Epithelial cell of proximal tubule (primary cell): ENCODE measurements at regions not wholly inside any gene's neighbourhood (a gene's known extent, or its start where the extent isn't known, plus 50 kb on each side); places are given as distances from the start of the nearest gene placed in this dataset.
"Not testable (repeated sequence)": the region's sequence is repeated elsewhere in the genome, so short reads cannot be mapped to it uniquely, and the experiment has no call there.

Experiments used
- DNase-seq: peaks from one replicate; pipeline ENCODE4 v3.0.0-alpha.2; 2011; ENCODE audit warnings: low read depth
- H3K4me3 ChIP-seq: 2 replicates; pipeline ENCODE4 v1.5.1; 2011; ENCODE audit warnings: low read depth, mild to moderate bottlenecking, low read length
- TF ChIP-seq, protein P1 (sequence below): conservative IDR thresholded peaks from 2 replicates; pipeline ENCODE4 v1.5.1; 2012; ENCODE audit warnings: low read depth, mild to moderate bottlenecking, low read length

DNA sequence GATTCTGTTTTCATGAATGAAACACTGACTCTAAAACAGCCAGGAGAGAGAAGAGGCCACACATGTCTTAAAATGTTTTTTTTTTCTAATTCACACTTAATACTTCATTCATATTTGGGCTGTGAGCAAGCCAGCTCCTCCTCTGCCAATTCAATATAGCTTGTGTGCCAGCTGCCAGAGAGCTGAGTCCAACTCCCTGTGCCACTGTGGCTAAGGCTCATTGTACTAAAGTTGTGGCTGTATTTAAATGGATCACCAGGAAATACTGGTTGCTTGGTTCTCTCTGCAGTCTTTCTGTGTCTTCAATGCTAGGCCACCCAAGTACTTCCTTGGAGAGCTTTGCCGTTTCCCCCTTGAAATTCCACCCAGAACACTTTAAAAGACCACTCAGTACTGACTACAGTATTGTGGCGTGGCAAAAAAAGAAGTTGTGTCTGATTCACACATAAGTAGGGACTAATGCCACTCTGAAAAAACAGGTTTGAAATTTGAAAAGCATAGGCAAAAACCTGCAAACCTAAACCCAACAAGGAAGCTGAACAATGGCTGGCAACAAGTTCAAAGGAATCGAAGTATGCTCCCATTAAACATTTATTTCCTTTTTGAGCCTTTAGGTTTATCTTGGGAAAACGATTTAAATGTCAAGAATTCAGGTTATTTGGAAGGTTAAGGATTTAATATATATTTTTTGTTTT lies 524.7 kb downstream of the DIPK2A start:
- no peak for DNase-seq
- TF ChIP-seq, protein P1, sequence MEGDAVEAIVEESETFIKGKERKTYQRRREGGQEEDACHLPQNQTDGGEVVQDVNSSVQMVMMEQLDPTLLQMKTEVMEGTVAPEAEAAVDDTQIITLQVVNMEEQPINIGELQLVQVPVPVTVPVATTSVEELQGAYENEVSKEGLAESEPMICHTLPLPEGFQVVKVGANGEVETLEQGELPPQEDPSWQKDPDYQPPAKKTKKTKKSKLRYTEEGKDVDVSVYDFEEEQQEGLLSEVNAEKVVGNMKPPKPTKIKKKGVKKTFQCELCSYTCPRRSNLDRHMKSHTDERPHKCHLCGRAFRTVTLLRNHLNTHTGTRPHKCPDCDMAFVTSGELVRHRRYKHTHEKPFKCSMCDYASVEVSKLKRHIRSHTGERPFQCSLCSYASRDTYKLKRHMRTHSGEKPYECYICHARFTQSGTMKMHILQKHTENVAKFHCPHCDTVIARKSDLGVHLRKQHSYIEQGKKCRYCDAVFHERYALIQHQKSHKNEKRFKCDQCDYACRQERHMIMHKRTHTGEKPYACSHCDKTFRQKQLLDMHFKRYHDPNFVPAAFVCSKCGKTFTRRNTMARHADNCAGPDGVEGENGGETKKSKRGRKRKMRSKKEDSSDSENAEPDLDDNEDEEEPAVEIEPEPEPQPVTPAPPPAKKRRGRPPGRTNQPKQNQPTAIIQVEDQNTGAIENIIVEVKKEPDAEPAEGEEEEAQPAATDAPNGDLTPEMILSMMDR, result no peak
- H3K4me3 ChIP-seq, result no peak overlapping the region

DNA sequence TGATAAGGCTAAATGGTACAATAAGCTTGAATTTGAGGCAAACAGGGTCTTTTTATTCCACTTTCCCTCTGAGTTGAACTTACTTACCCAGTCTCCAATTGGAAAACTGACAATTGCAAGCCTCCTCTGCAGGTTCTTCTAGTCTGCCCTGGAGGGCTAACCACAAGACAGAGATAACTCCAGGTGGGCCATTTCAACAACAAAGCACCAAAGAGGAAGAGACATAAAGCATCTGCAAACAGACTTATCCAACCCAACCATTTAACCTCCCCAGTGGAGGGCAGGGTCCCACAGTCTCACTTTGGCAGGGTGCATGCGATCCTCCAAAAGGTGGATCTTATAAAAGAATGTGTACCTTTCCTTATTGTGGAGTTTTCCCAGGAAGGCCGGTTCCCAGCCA lies 525.8 kb downstream of the DIPK2A start:
- TF ChIP-seq, protein P1, result no peak
- no peak for DNase-seq

DNA sequence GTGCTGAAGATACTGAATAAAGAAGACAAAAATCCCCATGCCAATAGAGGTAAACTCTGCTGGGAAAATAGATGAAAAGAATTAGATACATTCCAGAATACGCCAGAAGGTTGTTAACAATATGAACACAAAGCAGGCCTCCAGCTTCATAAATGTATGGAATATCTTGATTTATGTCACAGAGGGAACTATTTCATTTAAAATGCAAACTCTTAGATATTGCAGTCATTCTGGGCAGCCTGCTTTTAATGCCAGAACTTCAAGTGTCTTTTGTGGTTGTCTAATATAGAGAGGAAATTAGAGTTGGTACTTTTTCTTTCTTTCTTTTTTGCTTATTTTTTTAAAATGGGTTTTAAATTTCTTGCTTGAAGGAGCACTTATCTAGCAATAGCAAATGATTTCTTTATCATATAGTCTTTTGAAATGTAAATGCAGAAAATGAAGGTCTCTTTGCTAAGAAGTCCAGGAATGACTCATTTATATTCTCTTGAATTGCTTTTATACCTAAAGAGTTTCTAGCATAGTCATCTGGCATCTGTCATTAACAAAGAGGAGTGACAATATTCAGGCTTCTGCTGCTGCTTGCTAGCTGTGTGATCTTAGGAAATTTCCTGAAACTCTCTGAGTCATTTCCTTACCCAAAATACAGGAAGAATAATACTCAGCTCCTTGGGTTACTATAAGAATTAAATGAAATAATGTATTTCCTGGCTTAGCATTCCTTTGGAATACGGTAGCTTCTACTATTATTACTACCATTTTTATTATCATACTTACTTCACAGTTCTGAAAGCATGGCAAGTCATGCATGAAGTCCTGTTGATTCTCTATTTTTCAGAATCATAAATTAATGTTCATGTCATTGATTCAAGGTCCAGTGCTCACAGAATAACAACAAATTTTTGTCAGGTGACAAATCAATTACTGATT lies 527.6 kb downstream of the DIPK2A start:
- TF ChIP-seq, protein P1, result no peak
- H3K4me3 ChIP-seq, result no peak overlapping the region
- DNase-seq, result no peak

More for the DNA sequence above, 525.8 kb downstream of the DIPK2A start:
- H3K4me3 ChIP-seq, result no peak overlapping the region

DNA sequence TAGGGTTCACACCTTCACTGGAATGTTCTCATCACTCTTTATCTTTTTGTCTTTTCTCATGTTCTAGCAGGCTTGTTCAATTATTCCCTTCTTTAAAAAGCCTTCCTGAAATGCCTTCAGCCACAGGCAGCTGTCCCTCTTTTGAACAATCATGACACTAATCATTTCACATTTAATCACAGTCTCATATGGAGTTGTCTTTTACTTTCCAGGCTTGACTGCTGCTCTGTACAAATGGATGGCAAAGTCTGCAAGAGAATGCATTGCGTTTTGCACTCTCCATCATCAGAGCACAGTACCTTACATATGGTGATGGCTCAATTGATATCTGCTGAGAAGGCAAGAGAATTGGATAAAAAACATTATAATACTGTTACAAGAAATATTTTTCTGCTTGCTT lies 529.8 kb downstream of the DIPK2A start:
- TF ChIP-seq, protein P1, result no peak
- no peak overlapping the region for H3K4me3 ChIP-seq
- no peak for DNase-seq

DNA sequence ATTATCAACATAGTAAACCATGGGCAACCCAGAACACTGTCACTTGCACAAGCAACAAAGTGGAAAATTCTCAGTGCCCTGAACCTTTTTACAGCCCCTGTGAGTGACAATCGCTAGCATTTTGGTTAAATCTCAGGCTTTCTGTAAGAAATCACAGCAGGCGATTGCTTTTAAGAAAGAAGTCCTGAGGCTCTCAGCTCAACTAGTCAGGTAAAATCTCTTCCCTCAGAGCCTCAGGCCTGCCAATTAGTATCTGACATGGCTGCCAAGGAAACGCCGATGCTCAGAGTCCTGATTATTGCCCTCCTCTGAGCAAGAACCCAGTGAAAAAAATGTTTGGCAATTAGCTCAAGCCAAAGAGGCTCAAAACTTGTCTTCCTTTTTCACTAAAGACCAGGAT lies 530.8 kb downstream of the DIPK2A start:
- TF ChIP-seq, protein P1, result no peak
- no peak overlapping the region for H3K4me3 ChIP-seq
- DNase-seq, result no peak

DNA sequence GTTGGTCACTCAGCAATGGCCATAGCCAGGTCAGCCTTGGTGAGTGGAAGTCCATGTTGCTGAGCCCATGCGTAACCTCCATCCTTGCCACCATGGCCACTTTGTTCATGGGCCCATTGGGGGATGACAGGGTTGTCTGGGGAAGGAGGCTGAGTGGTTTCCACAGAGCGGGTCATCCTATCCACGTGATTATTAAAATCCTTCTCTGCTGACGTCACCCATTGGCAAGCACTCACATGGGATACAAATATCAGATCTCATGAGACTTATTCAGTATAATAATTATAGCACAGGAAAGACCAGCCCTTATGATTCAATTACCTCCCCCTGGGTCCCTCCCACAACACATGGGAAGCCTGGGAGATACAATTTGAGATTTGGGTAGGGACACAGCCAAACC lies 534.8 kb downstream of the DIPK2A start:
- DNase-seq, H3K4me3 ChIP-seq: not testable (repeated sequence)

DNA sequence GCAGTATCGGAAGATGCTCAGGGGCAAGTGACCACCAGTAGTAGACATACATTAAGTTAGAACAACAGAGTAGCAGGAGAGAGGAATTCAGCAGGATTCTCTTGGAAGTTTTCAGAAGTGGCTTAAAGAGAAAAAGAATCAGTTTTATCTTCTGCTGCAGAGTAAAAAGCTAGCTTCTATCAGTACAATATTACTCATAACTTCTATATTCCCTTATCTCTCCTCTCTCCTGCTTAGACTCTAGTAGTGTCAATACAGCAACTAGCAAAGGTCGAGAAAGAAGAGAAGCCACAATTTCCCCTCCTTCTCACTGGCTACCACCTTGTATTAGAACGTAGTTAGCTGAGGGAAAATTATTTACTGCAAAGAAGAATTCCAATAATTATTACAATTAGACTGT lies 539.7 kb downstream of the DIPK2A start:
- TF ChIP-seq, protein P1, result no peak
- H3K4me3 ChIP-seq, result no peak overlapping the region
- no peak for DNase-seq
